Choroid plexus epithelial cell (primary cell): ENCODE measurements at regions not wholly inside any gene's neighbourhood (a gene's known extent, or its start where the extent isn't known, plus 50 kb on each side); places are given as distances from the start of the nearest gene placed in this dataset.

Source experiments
- DNase-seq: peaks from one replicate; pipeline ENCODE4 v3.0.0-alpha.2; 2010; ENCODE audit warnings: low read depth
- H3K4me3 ChIP-seq: 2 replicates; pipeline ENCODE4 v1.5.1; 2011; ENCODE audit warnings: low read depth, mild to moderate bottlenecking, control low read depth, low read length, moderate library complexity
- CTCF ChIP-seq: conservative IDR thresholded peaks from 2 replicates; pipeline ENCODE4 v1.5.1; 2011; ENCODE audit warnings: low read depth, mild to moderate bottlenecking, control low read depth, inconsistent platforms, low read length, moderate library complexity

GRCh38 chr18:22048221-22048620 lies 121.2 kb upstream of the GATA6 start:
- no peak overlapping the region for H3K4me3 ChIP-seq
- TF ChIP-seq CTCF: no peak
- DNase-seq: no peak

GRCh38 chr18:22048932-22049615 lies 120.3 kb upstream of the GATA6 start:
- DNase-seq: no peak
- no peak overlapping the region for H3K4me3 ChIP-seq
- TF ChIP-seq CTCF: no peak

- H3K4me3 ChIP-seq: no peak overlapping the region
- no peak for TF ChIP-seq CTCF
- DNase-seq: peak; percentile 5
Observed at GRCh38 chr18:22052405-22053105, 116.8 kb upstream of the GATA6 start.

GRCh38 chr18:22055466-22056238 lies 113.7 kb upstream of the GATA6 start:
- TF ChIP-seq CTCF: no peak
- DNase-seq: no peak

GRCh38 chr18:22056950-22057349 lies 112.4 kb upstream of the GATA6 start:
- TF ChIP-seq CTCF: no peak
- no peak overlapping the region for H3K4me3 ChIP-seq
- no peak for DNase-seq

More at GRCh38 chr18:22055466-22056238, 113.7 kb upstream of the GATA6 start:
- no peak overlapping the region for H3K4me3 ChIP-seq

- no peak overlapping the region for H3K4me3 ChIP-seq
- no peak for TF ChIP-seq CTCF
- peak; percentile 7 for DNase-seq
Observed at GRCh38 chr18:22057908-22058527, 111.4 kb upstream of the GATA6 start.
